ENCODE measurements at regions not wholly inside any gene's neighbourhood (a gene's known extent, or its start where the extent isn't known, plus 50 kb on each side); places are given as distances from the start of the nearest gene placed in this dataset.
"Not testable (repeated sequence)": the region's sequence is repeated elsewhere in the genome, so short reads cannot be mapped to it uniquely, and the experiment has no call there.

GRCh38 chr10:133785846-133786602, 159.4 kb upstream of the FRG2B start:
- peak; percentile 50 for DNase-seq

GRCh38 chr10:133785178-133785577, 158.6 kb upstream of the FRG2B start:
- not testable (repeated sequence) for DNase-seq

DNA sequence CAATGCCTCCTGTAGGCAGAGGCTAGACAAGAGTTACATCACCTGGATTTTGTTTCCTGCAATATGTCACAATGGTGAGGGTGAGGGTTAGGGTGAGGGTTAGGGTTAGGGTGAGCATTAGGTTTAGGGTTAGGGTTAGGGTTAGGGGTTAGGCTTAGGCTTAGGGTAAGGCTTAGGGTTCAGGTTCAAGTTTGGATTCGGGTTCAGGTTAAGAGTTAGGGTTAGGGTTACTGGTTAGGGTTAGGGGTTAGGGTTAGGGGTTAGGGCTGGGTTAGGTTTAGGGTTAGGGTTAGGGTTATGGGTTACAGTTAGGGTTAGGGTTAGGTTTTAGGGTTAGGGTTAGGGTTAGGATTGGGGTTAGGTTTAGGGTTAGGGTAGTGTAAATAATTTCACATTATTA, 138.7 kb upstream of the FRG2B start:
- DNase-seq: not testable (repeated sequence)

DNA sequence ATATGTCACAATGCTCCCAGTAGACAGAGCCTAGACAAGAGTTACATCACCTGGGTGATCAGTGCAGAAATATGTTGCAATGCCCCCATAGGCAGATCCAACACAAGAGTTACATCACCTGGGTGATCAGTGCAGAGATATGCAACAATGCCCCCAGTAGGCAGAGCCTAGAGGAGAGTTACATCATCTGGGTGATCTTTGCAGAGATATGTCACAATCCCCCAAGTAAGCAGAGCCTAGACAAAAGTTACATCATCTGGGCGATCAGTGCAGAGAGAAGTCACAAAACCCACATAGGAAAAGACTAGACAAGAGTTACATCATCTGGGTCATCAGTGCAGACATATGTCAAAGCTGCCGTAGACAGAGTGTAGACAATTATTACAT, 138.2 kb upstream of the FRG2B start:
- not testable (repeated sequence) for DNase-seq

GRCh38 chr10:133763875-133764822, 137.6 kb upstream of the FRG2B start:
- peak; percentile 41 for DNase-seq

GRCh38 chr10:133763190-133763589, 136.6 kb upstream of the FRG2B start:
- DNase-seq: not testable (repeated sequence)

DNA sequence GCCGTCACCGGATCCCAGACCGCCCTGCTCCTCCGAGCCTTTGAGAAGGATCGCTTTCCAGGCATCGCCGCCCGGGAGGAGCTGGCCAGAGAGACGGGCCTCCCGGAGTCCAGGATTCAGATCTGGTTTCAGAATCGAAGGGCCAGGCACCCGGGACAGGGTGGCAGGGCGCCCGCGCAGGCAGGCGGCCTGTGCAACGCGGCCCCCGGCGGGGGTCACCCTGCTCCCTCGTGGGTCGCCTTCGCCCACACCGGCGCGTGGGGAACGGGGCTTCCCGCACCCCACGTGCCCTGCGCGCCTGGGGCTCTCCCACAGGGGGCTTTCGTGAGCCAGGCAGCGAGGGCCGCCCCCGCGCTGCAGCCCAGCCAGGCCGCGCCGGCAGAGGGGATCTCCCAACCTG, 127.0 kb upstream of the FRG2B start:
- not testable (repeated sequence) for DNase-seq

Data from activated effector memory CD4-positive, alpha-beta T cell treated with anti-CD3 and anti-CD28 coated beads, Interleukin-2, amount 50 U/mL, for 16 hours (primary cell).